ENCODE measurements at regions not wholly inside any gene's neighbourhood (a gene's known extent, or its start where the extent isn't known, plus 50 kb on each side); places are given as distances from the start of the nearest gene placed in this dataset.

GRCh38 chr6:166826264-166826663 lies 130.1 kb downstream of the RNASET2 start:
- H3K79me2 ChIP-seq (ENCODE audit: insufficient read depth) = no peaks in the 10 kb centered on the region
- WGBS, 2 experiments (ENCODE audit: low coverage in 1 of 2, low lambda C conversion rate in 2 of 2, missing lambda C conversion rate in 2 of 2) = 12 to 16% methylated on average over 6 of the region's 6 CpGs
- no peak for TF ChIP-seq EZH2 (IDR thresholded peaks at IDR 0.05; ENCODE audit: insufficient read depth, poor library complexity, severe bottlenecking)
- TF ChIP-seq EZH2phosphoT487 (IDR thresholded peaks at IDR 0.05; ENCODE audit: insufficient read depth, low read depth) = no peak
- H3K27ac ChIP-seq = no peak overlapping the region
- H3K9me3 ChIP-seq (ENCODE audit: low read depth) = no peaks in the 10 kb centered on the region
- in situ Hi-C loops (cut with MboI) = no loop called here
- H4K20me1 ChIP-seq (ENCODE audit: insufficient read depth) = no peaks in the 10 kb centered on the region
- no peaks in the 10 kb centered on the region for H3K27me3 ChIP-seq (replicated peaks; ENCODE audit: insufficient read depth)
- no peaks in the 10 kb centered on the region for H3F3A ChIP-seq (ENCODE audit: insufficient read depth)
- H2AFZ ChIP-seq = no peak overlapping the region
- H3K4me1 ChIP-seq (ENCODE audit: insufficient read depth) = no peaks in the 10 kb centered on the region
- no peak for DNase-seq
- H3K36me3 ChIP-seq (ENCODE audit: low read depth) = no peaks in the 10 kb centered on the region
- H3K9me2 ChIP-seq (ENCODE audit: insufficient read depth) = 0 out of 2 replicates have a peak, but pooled peaks cover 4% of the 10 kb centered on the region
- H3K4me2 ChIP-seq (ENCODE audit: unreplicated experiment) = no peak overlapping the region
- no peak overlapping the region for H3K9ac ChIP-seq
- no peak overlapping the region for H3K4me3 ChIP-seq

- no peak overlapping the region for H2AFZ ChIP-seq
- H3K79me2 ChIP-seq (ENCODE audit: insufficient read depth) = no peaks in the 10 kb centered on the region
- H4K20me1 ChIP-seq (ENCODE audit: insufficient read depth) = no peaks in the 10 kb centered on the region
- WGBS, 2 experiments (ENCODE audit: low coverage in 1 of 2, low lambda C conversion rate in 2 of 2, missing lambda C conversion rate in 2 of 2) = 30 to 31% methylated on average over 6 of the region's 6 CpGs
- TF ChIP-seq EZH2 (IDR thresholded peaks at IDR 0.05; ENCODE audit: insufficient read depth, poor library complexity, severe bottlenecking) (no peak), EZH2phosphoT487 (IDR thresholded peaks at IDR 0.05; ENCODE audit: insufficient read depth, low read depth) (no peak)
- no peaks in the 10 kb centered on the region for H3K36me3 ChIP-seq (ENCODE audit: low read depth)
- H3K4me2 ChIP-seq (ENCODE audit: unreplicated experiment) = no peak overlapping the region
- no peak overlapping the region for H3K4me3 ChIP-seq
- H3K9me2 ChIP-seq (ENCODE audit: insufficient read depth) = 0 out of 2 replicates have a peak, but pooled peaks cover 4% of the 10 kb centered on the region
- H3K4me1 ChIP-seq (ENCODE audit: insufficient read depth) = no peaks in the 10 kb centered on the region
- H3K9ac ChIP-seq = no peak overlapping the region
- no peak overlapping the region for H3K27ac ChIP-seq
- H3F3A ChIP-seq (ENCODE audit: insufficient read depth) = no peaks in the 10 kb centered on the region
- in situ Hi-C loops (cut with MboI) = no loop called here
- peak; percentile 23 for DNase-seq
- H3K27me3 ChIP-seq (replicated peaks; ENCODE audit: insufficient read depth) = no peaks in the 10 kb centered on the region
- no peaks in the 10 kb centered on the region for H3K9me3 ChIP-seq (ENCODE audit: low read depth)
Observed at GRCh38 chr6:166825553-166826145, 130.7 kb downstream of the RNASET2 start.

GRCh38 chr6:166824880-166825250 lies 131.5 kb downstream of the RNASET2 start:
- Histone ChIP-seq H3K79me2 (ENCODE audit: insufficient read depth) (no peaks in the 10 kb centered on the region), H2AFZ (no peak overlapping the region), H3K9ac (no peak overlapping the region), H3K4me1 (ENCODE audit: insufficient read depth) (no peaks in the 10 kb centered on the region), H3F3A (ENCODE audit: insufficient read depth) (no peaks in the 10 kb centered on the region), H4K20me1 (ENCODE audit: insufficient read depth) (no peaks in the 10 kb centered on the region), H3K36me3 (ENCODE audit: low read depth) (no peaks in the 10 kb centered on the region), H3K9me2 (ENCODE audit: insufficient read depth) (0 out of 2 replicates have a peak, but pooled peaks cover 4% of the 10 kb centered on the region), H3K27me3 (replicated peaks; ENCODE audit: insufficient read depth) (no peaks in the 10 kb centered on the region), H3K4me3 (no peak overlapping the region), H3K4me2 (ENCODE audit: unreplicated experiment) (no peak overlapping the region), H3K27ac (no peak overlapping the region), H3K9me3 (ENCODE audit: low read depth) (no peaks in the 10 kb centered on the region)
- no peak for DNase-seq
- in situ Hi-C loops (cut with MboI) = no loop called here
- 28 to 35% methylated on average over 10 of the region's 10 CpGs for WGBS, 2 experiments (ENCODE audit: low coverage in 1 of 2, low lambda C conversion rate in 2 of 2, missing lambda C conversion rate in 2 of 2)
- no peak for TF ChIP-seq EZH2phosphoT487 (IDR thresholded peaks at IDR 0.05; ENCODE audit: insufficient read depth, low read depth)
- no peak for TF ChIP-seq EZH2 (IDR thresholded peaks at IDR 0.05; ENCODE audit: insufficient read depth, poor library complexity, severe bottlenecking)

GRCh38 chr6:166824146-166824879 lies 132.0 kb downstream of the RNASET2 start:
- no peaks in the 10 kb centered on the region for H3K9me3 ChIP-seq (ENCODE audit: low read depth)
- no peaks in the 10 kb centered on the region for H3K4me1 ChIP-seq (ENCODE audit: insufficient read depth)
- H4K20me1 ChIP-seq (ENCODE audit: insufficient read depth) = no peaks in the 10 kb centered on the region
- TF ChIP-seq EZH2phosphoT487 (IDR thresholded peaks at IDR 0.05; ENCODE audit: insufficient read depth, low read depth) = no peak
- no peak for TF ChIP-seq EZH2 (IDR thresholded peaks at IDR 0.05; ENCODE audit: insufficient read depth, poor library complexity, severe bottlenecking)
- H3K4me2 ChIP-seq (ENCODE audit: unreplicated experiment) = no peak overlapping the region
- in situ Hi-C loops (cut with MboI) = no loop called here
- H3K27me3 ChIP-seq (replicated peaks; ENCODE audit: insufficient read depth) = no peaks in the 10 kb centered on the region
- H3K27ac ChIP-seq = no peak overlapping the region
- no peaks in the 10 kb centered on the region for H3K79me2 ChIP-seq (ENCODE audit: insufficient read depth)
- 0 out of 2 replicates have a peak, but pooled peaks cover 4% of the 10 kb centered on the region for H3K9me2 ChIP-seq (ENCODE audit: insufficient read depth)
- no peak overlapping the region for H2AFZ ChIP-seq
- no peak overlapping the region for H3K9ac ChIP-seq
- DNase-seq = no peak
- H3F3A ChIP-seq (ENCODE audit: insufficient read depth) = no peaks in the 10 kb centered on the region
- no peaks in the 10 kb centered on the region for H3K36me3 ChIP-seq (ENCODE audit: low read depth)
- 41 to 45% methylated on average over 10 of the region's 10 CpGs for WGBS, 2 experiments (ENCODE audit: low coverage in 1 of 2, low lambda C conversion rate in 2 of 2, missing lambda C conversion rate in 2 of 2)
- no peak overlapping the region for H3K4me3 ChIP-seq
